GM12878 (cell line): ENCODE measurements at regions not wholly inside any gene's neighbourhood (a gene's known extent, or its start where the extent isn't known, plus 50 kb on each side); places are given as distances from the start of the nearest gene placed in this dataset.

Experiments used
- ASH2L ChIP-seq: fragments of 300-600, 200-600 bp; sonication (generic); IDR thresholded peaks from 2 replicates; pipeline ENCODE4 v1.6.1; 2017; ENCODE audit warnings: low read depth, mild to moderate bottlenecking, borderline replicate concordance
- DPF2 ChIP-seq: fragments of 450-650 bp; IDR thresholded peaks from 2 replicates; pipeline ENCODE4 v1.6.1; 2017; ENCODE audit warnings: mild to moderate bottlenecking
- EP300 ChIP-seq, 2 experiments: fragments of 150-350 bp in 1 of 2; IDR thresholded peaks; 2 replicates each; pipeline ENCODE4 v1.6.1; 2011 to 2012; ENCODE audit warnings: low read depth in 2 of 2, low read length in 2 of 2, borderline replicate concordance in 1 of 2, improper control_type of control experiment in 1 of 2, inconsistent platforms in 1 of 2; ENCODE audit not compliant: control insufficient read depth in 1 of 2
- EZH2 ChIP-seq: IDR thresholded peaks from 2 replicates; pipeline ENCODE4 v1.6.1; 2012; ENCODE audit warnings: low read depth, mild to moderate bottlenecking, control low read depth, inconsistent platforms, low read length, borderline replicate concordance; ENCODE audit not compliant: control insufficient read depth
- SMC3 ChIP-seq: IDR thresholded peaks from 2 replicates; pipeline ENCODE4 v1.6.1; 2011; ENCODE audit warnings: low read length, improper control_type of control experiment, borderline replicate concordance
- SREBF1 ChIP-seq: IDR thresholded peaks from 2 replicates; pipeline ENCODE4 v1.6.1; 2012; ENCODE audit warnings: mild to moderate bottlenecking, low read length
- SREBF2 ChIP-seq: IDR thresholded peaks from 2 replicates; pipeline ENCODE4 v1.6.1; 2012; ENCODE audit warnings: mild to moderate bottlenecking, low read length
- USF1 ChIP-seq: IDR thresholded peaks from 2 replicates; pipeline ENCODE4 v1.6.1; 2011; ENCODE audit warnings: borderline replicate concordance, low read depth, mild to moderate bottlenecking, moderate library complexity, mixed read lengths, low read length; ENCODE audit not compliant: insufficient read depth; ENCODE audit errors: extremely low read length

- no peak for TF ChIP-seq SREBF2
- no peak for TF ChIP-seq SMC3
- no peak for TF ChIP-seq USF1
- TF ChIP-seq EZH2: no peak
- no peak for TF ChIP-seq SREBF1
- no peak for TF ChIP-seq EP300 (IDR thresholded peaks at IDR 0.05; ENCODE audit: borderline replicate concordance in 1 of 2, control insufficient read depth in 1 of 2, low read depth in 2 of 2, low read length in 2 of 2)
- no peak for TF ChIP-seq DPF2
- no peak for TF ChIP-seq ASH2L
Measured at GRCh38 chr5:72661405-72661804, 154.2 kb upstream of the ZNF366 start.
